Hepatocyte (in vitro differentiated cells): ENCODE measurements at regions not wholly inside any gene's neighbourhood (a gene's known extent, or its start where the extent isn't known, plus 50 kb on each side); places are given as distances from the start of the nearest gene placed in this dataset.

Experiments used
- EZH2 ChIP-seq: fragments of 200-600 bp; sonication (generic); IDR thresholded peaks from 2 replicates; pipeline ENCODE4 v1.6.1; 2016; ENCODE audit warnings: antibody characterized with exemption, mild to moderate bottlenecking, borderline replicate concordance
- EZH2phosphoT487 ChIP-seq: fragments of 200-600 bp; sonication (generic); IDR thresholded peaks from one replicate; pipeline ENCODE4 v1.6.1; 2018; ENCODE audit warnings: antibody characterized with exemption, mild to moderate bottlenecking, low read depth, moderate library complexity; ENCODE audit not compliant: unreplicated experiment, severe bottlenecking
- TF ChIP-seq, protein P1 (sequence below): fragments of 200-600 bp; sonication (generic); IDR thresholded peaks from 2 replicates; pipeline ENCODE4 v1.5.1; 2016; ENCODE audit warnings: antibody characterized with exemption, mild to moderate bottlenecking; ENCODE audit not compliant: poor library complexity

DNA sequence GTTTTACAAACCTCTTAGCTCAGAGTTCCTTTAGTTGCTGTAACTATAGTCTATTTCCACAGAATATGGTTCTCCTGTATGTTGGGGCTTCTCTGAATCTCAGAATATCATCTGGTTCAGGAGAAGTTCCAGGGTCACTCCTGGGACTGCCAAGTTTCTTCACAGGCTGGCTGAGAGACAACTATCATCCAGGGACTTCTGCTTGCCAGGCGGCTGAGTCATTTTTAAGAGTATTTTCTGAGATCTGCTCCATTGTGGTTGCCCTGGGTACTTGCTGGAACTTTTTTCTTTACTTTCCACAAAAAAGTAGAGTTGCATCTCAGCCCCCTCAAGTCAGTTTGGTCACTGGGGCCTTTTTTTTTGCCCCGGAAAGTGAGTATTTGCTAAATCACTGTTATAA is 566.5 kb downstream of the LRRC70 start:
- TF ChIP-seq, protein P1, sequence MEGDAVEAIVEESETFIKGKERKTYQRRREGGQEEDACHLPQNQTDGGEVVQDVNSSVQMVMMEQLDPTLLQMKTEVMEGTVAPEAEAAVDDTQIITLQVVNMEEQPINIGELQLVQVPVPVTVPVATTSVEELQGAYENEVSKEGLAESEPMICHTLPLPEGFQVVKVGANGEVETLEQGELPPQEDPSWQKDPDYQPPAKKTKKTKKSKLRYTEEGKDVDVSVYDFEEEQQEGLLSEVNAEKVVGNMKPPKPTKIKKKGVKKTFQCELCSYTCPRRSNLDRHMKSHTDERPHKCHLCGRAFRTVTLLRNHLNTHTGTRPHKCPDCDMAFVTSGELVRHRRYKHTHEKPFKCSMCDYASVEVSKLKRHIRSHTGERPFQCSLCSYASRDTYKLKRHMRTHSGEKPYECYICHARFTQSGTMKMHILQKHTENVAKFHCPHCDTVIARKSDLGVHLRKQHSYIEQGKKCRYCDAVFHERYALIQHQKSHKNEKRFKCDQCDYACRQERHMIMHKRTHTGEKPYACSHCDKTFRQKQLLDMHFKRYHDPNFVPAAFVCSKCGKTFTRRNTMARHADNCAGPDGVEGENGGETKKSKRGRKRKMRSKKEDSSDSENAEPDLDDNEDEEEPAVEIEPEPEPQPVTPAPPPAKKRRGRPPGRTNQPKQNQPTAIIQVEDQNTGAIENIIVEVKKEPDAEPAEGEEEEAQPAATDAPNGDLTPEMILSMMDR: no peak
- no peak for TF ChIP-seq EZH2phosphoT487
- no peak for TF ChIP-seq EZH2
